ENCODE measurements at regions not wholly inside any gene's neighbourhood (a gene's known extent, or its start where the extent isn't known, plus 50 kb on each side); places are given as distances from the start of the nearest gene placed in this dataset.

DNA sequence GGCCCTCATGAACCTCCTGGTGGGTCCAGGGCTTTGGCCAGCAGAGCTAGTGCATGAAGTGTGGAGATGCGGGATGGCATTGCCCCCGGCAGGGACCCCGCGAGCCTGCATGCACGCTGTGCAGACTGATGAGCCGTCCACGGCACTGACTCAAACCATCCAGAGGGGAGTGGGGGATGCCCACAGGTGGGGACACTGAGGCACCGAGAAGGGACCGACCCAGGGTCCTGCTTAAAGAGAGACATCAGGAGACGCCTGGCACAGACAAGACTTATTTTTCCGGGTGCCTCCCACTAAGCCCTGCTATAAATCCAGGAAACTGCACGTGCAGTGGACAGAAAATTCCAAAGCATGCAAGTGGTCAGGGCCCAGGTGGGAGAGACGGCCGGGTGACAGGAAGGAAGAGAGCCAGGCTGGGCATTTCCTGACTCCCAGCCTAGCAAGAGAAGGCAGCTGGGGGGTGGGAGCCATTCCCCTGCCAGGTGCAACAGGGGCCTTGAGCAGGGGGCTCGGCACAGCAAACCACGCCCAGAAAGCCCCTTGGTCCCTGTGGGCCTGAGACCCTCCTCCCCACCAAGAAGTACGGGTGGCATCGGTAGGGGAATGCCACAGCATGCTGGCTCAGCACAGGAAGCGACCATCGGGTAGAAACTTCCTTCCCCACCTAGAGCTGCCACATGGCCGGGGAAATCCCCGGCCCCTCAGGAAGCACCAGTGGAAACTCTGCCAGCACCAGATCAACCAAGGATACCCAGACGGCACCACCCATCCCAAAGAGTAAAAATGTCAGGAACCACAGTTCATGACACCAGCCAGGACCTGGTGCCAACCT, 91.5 kb downstream of the FOXL3 start:
- Histone ChIP-seq H3K36me3 (ENCODE audit: control insufficient read depth, insufficient read depth, low read length) (no peaks in the 10 kb centered on the region), H3K9me3 (ENCODE audit: control insufficient read depth, insufficient read depth, low read length) (peaks cover 3% of the 10 kb centered on the region), H3K4me1 (ENCODE audit: control insufficient read depth, insufficient read depth, low read length) (peaks cover 45% of the 10 kb centered on the region), H3K27ac (ENCODE audit: low read length) (peak overlapping the region; percentile 45), H3K4me3 (ENCODE audit: low read length) (no peak overlapping the region), H3K27me3 (ENCODE audit: control insufficient read depth, insufficient read depth, low read length) (peaks cover 4% of the 10 kb centered on the region)
- ATAC-seq (peak in 2 of 3 donors; percentile 68 to 74), DNase-seq (peak; percentile 15 to 78)
- Mint-ChIP-seq H3K9me3 (no peaks in the 10 kb centered on the region), H3K36me3 (no peaks in the 10 kb centered on the region), H3K27ac (peak overlapping the region; percentile 4 to 70), H3K4me3 (peak overlapping the region; percentile 29), H3K4me1 (peaks cover 13 to 26% of the 10 kb centered on the region in 2 donors), H3K27me3 (ENCODE audit: low read depth in 2 of 2) (peaks cover 8 to 16% of the 10 kb centered on the region in 2 donors)
- intact Hi-C loops (cut with micrococcal nuclease) = no loop called here
- 44% methylated on average over 23 of the region's 23 CpGs for WGBS (ENCODE audit: insufficient coverage)
- no peak for TF ChIP-seq CTCF (IDR thresholded peaks at IDR 0.05)

DNA sequence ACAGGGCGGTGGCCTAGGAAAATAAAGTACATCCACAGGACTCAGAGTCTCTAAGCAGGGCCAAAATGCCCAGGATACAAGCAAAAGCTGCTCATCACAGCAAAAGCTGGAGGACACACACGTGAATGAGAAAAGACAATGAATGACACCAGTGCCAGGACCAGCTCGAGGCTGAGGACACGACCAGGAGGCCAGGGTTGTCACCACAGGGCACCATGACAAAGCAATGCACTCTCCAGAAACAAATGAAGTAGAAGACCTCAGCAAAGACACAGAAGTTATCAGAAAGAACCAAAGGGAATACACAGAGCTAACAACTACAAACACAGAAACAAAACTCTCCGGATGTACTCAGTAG, 92.1 kb downstream of the FOXL3 start:
- H3K36me3 ChIP-seq (ENCODE audit: control insufficient read depth, insufficient read depth, low read length) = no peaks in the 10 kb centered on the region
- no peaks in the 10 kb centered on the region for H3K36me3 Mint-ChIP-seq
- H3K9me3 ChIP-seq (ENCODE audit: control insufficient read depth, insufficient read depth, low read length) = peaks cover 3% of the 10 kb centered on the region
- DNase-seq (no peak), ATAC-seq (no peak)
- H3K4me1 Mint-ChIP-seq = peaks cover 13 to 26% of the 10 kb centered on the region in 2 donors
- peaks cover 2% of the 10 kb centered on the region for H3K27me3 ChIP-seq (ENCODE audit: control insufficient read depth, insufficient read depth, low read length)
- no peak overlapping the region for H3K4me3 Mint-ChIP-seq
- peaks cover 7 to 16% of the 10 kb centered on the region in 2 donors for H3K27me3 Mint-ChIP-seq (ENCODE audit: low read depth in 2 of 2)
- peak overlapping the region; percentile 41 for H3K27ac ChIP-seq (ENCODE audit: low read length)
- no peak overlapping the region for H3K4me3 ChIP-seq (ENCODE audit: low read length)
- intact Hi-C loops (cut with micrococcal nuclease) = no loop called here
- H3K9me3 Mint-ChIP-seq = no peaks in the 10 kb centered on the region
- TF ChIP-seq CTCF (IDR thresholded peaks at IDR 0.05) = no peak
- peak overlapping the region; percentile 4 to 70 for H3K27ac Mint-ChIP-seq
- H3K4me1 ChIP-seq (ENCODE audit: control insufficient read depth, insufficient read depth, low read length) = peaks cover 39% of the 10 kb centered on the region
- 39% methylated on average over 5 of the region's 5 CpGs for WGBS (ENCODE audit: insufficient coverage)

DNA sequence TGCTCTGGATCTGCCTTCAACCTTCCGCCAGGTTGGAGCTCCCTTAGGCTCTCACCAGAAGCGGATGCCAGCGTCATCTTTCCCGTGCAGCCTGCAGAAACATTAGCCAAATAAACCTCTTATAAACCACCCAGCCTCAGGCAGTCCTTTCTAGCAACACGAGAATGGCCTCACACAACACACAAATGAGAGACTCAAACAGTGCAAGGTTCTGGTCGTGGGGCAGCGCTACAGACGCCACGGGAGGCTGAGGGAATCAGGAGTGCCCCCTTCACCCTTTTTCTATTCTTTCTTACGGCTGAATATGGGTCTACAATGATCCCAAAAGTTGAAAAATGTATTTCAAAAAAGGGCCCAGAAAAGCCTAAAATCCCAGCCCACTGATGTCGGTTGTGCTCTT, 96.4 kb downstream of the FOXL3 start:
- no peaks in the 10 kb centered on the region for H3K9me3 Mint-ChIP-seq
- no peaks in the 10 kb centered on the region for H3K36me3 Mint-ChIP-seq
- peaks cover 11% of the 10 kb centered on the region for H3K4me1 ChIP-seq (ENCODE audit: control insufficient read depth, insufficient read depth, low read length)
- no peak for DNase-seq
- no peak for ATAC-seq
- no peaks in the 10 kb centered on the region for H3K36me3 ChIP-seq (ENCODE audit: control insufficient read depth, insufficient read depth, low read length)
- H3K27ac Mint-ChIP-seq = no peak overlapping the region
- WGBS (ENCODE audit: insufficient coverage) = 90% methylated on average over 11 of the region's 11 CpGs
- H3K9me3 ChIP-seq (ENCODE audit: control insufficient read depth, insufficient read depth, low read length) = peaks cover 3% of the 10 kb centered on the region
- H3K4me3 ChIP-seq (ENCODE audit: low read length) = no peak overlapping the region
- no peaks in the 10 kb centered on the region for H3K27me3 ChIP-seq (ENCODE audit: control insufficient read depth, insufficient read depth, low read length)
- H3K4me1 Mint-ChIP-seq = peaks cover 7% of the 10 kb centered on the region in 2 donors
- TF ChIP-seq CTCF (IDR thresholded peaks at IDR 0.05) = no peak
- peaks cover 3 to 9% of the 10 kb centered on the region in 2 donors for H3K27me3 Mint-ChIP-seq (ENCODE audit: low read depth in 2 of 2)
- no peak overlapping the region for H3K27ac ChIP-seq (ENCODE audit: low read length)
- no peak overlapping the region for H3K4me3 Mint-ChIP-seq
- intact Hi-C loops (cut with micrococcal nuclease) = no loop called here

Data from natural killer cell (primary cell).